Smooth muscle cell of the brain vasculature (primary cell): ENCODE measurements at regions not wholly inside any gene's neighbourhood (a gene's known extent, or its start where the extent isn't known, plus 50 kb on each side); places are given as distances from the start of the nearest gene placed in this dataset.
"Not testable (repeated sequence)": the region's sequence is repeated elsewhere in the genome, so short reads cannot be mapped to it uniquely, and the experiment has no call there.

ENCODE experiments used
- DNase-seq: peaks from one replicate; pipeline ENCODE4 v3.0.0-alpha.2; 2012; ENCODE audit warnings: low read depth, low spot score

DNA sequence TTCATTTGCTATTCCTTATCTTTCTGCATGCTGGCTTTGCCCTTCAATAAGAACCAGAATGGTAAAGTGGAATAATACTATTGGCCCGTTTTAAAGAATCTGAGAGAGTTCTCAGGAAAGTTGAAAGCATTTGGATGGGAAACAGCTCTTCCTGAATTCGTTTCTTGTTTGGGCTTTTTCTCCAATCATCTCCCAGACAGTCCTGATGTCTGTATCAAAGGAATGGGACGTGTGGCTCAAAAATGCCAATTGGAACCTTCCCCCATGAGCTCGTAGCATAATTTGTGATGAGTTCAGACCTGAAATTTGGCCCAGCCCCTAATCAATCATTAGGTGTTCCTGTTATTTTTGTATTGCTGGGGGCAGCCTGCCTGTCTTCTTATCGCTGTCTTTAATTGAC is 75.8 kb upstream of the BACH2 start:
- DNase-seq: no peak

DNA sequence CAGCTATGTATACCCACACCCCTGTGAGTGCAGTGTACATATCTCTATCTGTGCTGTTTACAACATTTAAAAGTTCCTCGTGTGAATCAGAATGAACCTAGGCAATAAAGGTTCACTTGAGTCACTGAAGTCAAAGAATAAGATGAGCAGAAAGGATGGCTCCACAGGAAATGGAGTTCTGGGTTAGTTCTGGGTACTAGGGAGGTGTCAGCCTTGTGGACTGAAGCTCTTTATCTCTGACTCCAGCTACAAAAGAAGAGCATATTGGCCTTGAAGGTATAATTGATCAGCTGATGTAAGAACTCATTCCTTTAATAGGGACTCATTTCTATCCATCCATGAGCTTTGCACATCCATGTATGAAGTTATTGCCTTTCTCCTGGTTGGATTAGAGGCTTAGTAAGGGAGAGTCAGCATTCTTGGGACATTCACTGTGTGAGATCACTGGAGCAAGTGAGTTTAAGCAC is 73.9 kb upstream of the BACH2 start:
- DNase-seq: no peak

DNA sequence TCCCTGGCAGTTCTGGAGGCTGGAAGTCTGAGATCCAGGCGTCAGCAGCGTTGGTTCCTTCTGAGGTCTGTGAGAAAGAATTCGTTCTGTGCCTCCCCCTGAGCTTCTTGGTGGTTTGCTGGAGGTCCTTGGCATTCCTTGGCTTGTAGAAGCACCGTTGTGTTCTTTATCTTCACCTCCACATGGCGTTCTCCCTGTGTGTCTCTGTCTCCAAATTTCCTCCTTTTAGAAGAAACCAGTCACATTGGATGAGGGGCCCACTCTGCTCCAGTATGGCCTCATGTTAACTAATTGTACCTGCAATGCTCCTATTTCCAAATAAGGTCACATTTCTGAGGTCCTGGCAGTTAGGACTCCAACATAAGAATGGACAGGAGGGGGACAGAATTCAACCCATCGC is 73.0 kb upstream of the BACH2 start:
- DNase-seq: no peak

DNA sequence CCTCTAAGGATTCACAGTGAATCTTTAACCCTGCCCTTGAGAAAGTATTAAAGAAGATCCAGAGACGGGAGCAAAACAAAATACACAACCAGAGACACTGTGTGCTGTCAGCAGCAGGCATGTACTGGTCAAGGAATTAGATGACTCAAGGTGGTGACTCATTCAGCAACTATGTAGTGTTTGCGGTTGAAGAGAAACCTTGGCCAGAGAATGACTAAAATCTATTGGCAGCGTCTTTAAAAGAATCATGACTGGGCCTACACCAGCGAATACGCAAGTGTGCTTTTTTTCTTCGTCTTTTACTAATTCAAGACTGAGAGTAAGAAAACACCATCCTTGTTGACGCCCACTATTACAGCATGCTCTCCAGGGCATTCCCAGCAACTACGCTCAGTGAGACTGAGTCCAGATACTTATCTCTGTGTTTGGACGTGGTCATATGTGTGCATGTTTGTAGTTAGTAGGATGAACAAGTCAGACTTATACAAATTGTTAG is 72.4 kb upstream of the BACH2 start:
- DNase-seq: peak; percentile 97

DNA sequence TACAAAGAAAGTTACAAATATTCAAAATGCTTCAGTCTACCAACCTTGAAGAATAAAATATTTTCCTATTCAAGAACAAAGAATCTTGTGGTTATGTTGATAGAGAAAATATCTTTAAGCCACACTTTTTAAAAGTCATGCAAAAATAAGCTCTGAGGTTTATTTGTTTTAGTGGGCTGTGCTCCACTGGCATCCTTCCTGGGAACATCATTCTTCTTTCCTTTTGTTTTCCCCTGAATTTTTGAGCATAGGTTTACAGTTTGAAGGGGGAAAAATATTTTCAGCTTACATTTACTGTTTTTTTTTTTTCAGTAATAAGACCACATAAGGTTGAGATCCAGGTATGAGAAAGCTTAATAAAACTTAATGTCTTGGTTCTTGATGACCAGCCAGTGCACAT is 72.0 kb upstream of the BACH2 start:
- DNase-seq: no peak

DNA sequence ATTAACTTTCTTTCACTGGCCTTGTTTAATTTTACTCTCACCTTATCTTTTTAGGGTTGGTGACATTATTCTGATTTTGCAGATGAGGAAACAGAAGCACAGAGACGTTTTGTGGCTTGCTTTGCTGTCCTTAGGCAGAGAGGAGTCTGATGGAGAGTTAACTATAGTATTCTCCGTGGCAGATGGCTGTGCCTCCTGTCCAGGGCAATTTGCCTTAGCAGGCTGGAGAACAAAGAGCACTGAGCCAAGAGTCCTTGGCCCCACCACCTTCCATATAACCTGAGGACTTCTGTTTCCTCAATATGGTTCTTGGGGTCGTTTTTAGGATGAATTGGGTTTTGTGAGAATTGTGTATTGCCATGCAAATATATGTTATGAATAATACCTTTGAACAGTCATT is 71.4 kb upstream of the BACH2 start:
- DNase-seq: no peak

DNA sequence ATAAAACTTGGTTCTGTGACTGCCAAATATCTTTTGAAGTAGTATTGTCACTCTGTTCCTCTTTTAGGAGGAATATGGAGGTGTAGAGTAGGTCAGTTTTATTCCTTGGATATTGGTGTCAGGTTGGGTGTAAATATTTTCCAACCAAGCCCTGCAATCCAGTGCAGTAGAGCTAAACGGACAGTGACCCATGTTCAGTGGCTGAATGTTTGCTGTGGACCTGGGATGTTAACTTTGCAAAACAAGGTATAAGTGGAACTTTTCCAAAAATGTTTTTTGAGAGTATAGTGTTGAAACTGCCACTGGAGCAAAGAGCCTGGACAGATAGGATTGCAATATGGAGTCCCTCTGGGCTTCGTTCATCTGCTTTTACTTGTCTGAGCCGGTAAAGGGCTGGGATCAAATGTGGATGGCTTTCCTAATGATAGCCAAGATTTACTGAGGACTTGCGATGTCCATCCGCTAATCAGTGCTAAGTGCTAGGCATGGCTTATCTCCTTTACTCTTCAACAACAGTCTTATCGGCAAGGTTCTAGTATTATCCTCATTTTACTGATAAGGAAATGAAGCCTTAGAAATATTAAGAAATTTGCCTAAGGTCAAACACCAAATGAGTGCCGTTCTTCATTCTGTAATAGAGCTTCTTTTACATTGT is 69.0 kb upstream of the BACH2 start:
- DNase-seq: no peak

DNA sequence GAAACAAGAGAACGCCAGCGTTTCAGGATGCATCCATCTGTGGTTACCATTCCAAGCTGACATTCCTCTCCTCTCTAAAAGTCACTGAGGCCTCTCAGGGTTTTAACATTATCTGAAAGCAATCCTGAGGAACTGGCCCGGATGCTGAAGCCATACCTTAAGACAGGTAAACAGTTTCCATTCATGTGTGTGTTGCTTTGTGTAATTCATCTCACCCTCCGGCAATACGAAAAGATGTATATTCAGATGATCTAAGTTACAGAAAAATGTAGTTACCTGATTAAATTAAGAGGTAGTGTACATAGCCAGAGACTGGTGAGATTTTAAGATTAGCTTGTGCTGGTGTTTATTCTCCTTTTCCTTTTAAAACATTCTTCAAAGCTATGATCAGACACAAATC is 68.4 kb upstream of the BACH2 start:
- DNase-seq: no peak

DNA sequence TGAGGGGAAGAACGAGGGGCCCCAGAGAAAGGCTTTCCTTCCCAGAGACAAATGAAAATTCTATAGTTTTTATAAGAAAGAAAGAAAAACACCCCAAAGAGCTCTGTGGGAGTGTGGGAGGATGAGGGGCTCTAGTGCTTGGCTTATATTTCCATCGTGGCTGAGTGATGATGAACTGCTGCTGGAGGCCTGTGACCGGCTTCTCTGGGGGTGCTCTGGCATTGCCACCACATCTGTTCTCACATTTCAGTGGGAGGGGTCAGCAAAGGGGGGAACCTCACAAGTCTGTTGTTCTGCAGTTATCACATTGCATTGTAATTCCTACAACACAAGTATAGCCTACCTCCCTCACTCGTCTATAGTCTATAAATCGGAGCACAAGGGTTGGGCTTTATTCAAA is 67.6 kb upstream of the BACH2 start:
- no peak for DNase-seq

DNA sequence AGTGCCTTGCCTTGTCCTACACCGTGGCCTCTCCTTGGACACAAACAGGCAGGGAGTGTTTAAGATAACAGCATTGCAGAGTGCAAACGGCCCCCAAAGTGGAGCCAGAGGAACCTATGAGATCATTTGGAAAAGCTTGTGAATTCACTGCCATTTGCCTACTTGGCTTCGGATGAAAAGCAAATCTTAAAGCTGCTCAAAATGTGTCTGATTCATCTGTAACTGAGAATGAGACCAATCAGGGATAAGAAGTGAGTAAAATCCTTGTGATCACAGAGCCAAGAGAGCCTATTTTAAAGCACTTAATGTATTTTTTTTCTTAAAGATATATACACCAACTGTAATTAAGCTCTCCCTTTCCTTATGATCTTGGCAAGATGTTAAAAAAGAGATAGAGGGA is 65.7 kb upstream of the BACH2 start:
- DNase-seq: no peak

DNA sequence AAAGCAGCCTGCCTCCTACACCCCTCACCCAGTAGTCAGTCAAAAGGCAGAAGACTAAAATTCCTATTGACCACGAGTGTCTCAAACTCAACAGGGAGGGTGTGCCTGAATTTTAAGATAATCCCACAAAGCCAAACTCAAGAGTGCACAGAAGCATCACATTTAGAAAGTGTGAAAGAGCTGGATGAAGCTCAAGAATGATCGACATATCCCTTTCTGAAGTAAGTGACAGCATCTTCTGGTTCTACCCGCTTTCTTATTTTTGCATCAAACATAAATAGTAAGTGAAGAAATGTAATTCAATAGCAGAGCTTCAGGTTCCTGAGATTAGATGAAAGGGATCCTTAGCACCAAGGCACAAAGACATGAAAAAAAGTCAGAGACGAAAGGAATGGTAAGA is 64.5 kb upstream of the BACH2 start:
- DNase-seq: no peak

DNA sequence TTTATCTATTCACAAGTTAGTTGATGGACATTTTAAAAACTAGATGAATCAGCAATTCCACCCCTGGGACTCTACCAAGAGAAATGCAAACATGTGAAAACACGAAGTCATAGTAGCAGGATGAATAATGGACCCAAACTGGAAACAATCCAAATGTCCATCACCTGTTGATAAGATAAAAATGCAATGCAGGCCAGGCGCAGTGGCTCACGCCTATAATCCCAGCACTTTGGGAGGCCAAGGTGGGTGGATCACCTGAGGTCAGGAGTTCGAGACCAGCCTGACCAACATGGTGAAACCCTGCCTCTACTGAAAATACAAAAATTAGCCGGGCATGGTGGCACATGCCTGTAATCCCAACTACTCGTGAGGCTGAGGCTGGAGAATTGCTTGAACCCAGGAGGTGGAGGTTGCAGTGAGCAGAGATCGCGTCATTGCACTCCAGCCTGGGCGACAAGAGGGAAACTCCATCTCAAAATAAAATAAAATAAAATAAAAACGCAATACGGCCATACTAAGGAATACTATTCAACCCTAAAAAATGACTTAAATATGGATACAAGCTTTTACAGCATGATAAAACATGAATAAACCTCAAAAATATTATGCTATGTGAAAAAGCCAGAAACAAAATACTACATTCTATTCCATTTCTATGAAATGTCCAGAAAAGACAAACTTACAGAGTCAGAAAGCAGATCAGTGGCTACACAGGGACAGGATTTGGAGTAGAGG is 61.6 kb upstream of the BACH2 start:
- not testable (repeated sequence) for DNase-seq

DNA sequence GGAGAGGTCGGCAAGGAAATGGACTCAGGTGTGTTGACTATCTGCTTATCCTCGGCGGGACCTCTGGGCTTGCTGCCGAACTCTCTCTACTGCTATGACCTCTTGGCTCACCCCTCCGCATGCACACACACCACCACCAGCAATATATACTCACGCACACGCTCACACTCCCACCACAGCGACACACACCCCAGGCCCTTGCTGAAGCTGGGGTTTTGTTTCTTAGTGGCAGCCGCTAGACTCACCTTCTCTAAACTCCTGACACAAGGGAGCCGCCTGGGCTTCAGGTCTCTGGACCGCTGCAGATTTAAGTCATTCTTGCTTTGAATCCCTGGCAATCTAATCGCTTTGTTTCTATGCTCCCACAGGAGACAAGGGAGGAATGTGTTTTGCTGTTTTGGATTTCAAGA is 59.4 kb upstream of the BACH2 start:
- DNase-seq: no peak

DNA sequence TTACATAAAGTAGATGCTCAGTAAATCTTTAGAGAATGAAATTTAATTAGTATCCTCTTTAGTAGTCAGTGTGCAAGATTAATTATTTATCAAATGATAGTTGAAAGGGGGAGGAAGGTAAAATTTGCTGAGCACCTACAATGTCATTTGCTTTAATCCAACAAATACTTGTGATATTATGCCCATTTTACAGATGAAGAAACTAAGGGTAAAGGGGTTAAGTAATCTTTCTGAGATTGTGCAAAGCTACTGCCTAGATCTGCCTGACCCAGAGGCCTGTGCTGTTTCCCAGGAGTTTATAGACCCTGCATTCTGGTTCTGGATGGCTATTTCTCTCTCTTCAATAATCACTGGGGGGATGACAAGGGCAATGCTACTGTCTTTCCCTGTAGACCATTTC is 58.3 kb upstream of the BACH2 start:
- no peak for DNase-seq

DNA sequence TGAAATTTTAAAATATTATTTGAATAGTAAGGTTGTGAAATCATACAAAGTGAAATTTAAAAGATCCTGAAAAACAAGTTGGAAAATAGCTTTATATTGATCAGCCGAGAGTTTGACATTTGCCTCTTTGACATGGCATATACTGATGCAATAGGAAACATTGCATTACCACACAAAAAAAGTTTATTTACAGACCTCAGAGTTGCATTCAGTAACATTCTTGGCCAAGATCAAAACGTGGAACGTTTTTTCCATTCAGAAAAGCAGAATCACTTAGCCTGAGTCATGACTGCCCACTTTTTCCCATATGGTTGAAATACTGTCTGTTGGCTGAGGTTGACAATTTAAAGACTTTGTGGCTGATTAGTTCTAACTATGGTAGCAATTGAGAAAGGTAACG is 55.1 kb upstream of the BACH2 start:
- DNase-seq: no peak

DNA sequence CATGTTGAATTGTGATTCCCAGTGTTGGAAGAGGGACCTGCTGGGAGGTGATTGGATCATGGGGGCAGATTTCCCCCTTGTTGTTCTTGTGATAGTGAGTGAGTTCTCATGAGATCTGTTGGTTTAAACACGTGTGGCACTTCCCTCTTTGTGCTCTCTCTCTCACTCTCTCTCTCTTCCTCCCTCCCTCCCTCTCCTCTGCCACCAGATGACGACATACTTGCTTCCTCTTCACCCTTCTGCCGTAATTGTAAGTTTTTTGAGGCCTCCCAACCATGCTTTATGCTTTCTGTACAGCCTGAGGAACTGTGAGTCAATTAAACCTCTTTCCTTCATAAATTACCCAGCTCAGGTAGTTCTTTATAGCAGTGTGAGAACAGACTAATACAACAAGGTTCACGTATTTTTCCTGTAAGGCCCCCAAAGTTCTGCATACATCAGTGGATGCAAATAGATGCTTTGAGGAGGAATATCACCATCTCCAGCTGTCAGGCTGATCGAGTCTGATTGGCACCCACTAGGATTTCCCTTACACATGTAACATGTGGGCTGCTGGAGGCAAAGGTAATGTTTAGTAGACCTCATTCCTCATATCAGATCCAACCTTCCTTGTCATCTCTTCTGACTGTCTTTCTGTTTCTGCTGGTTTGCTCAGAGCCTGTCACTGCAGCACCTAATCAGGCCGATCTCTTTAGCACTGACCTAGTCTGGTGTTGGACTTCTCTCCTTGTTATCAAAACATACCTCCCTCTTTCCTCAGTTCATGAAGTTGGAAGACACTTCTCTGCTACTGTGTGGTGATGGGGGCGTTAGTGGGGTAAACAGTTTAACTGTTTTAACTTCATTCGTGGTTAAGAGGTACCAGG is 54.3 kb upstream of the BACH2 start:
- DNase-seq: no peak

DNA sequence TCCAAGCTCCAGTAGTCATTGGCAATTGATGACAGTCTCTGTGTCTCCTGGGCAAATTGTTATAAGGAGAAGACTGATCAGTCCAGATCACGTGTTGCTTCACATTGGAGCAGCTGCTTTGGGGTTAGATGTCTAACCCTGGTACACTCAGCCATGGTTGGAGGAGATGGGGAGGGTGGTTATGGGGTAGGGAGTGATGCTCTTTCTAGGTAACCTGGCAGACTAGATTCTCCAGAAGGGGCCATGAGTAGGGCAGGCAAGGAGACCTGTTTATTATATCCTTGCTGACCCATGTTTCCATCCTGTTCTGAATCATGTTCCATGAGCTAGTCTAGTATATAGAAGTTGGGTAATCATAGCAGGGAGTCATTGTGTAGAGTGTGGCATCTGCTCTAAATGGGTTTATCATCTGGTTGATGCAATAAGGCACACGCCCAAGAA is 50.8 kb upstream of the BACH2 start:
- DNase-seq: no peak

DNA sequence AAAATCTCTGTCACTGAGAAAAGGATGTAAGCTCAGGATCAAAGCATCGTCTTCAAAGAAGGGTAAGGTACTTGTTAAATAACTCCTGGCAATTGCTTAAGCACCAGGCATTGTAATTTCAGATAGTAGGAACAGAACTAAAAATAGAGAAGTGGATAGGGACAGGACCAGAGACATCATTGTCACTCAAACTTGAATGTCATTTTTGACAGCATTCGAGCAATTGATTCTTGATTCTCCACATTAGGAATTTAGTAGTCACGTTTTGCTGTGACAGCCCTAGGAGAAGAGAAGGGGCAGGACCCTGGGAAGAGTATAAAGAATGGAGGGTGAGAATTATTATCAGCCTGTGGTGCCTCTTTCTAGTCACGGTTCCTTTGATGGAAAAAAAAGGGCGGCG is 50.1 kb upstream of the BACH2 start:
- no peak for DNase-seq
